Liver (tissue), 7 donors: ENCODE measurements at regions not wholly inside any gene's neighbourhood (a gene's known extent, or its start where the extent isn't known, plus 50 kb on each side); places are given as distances from the start of the nearest gene placed in this dataset.

Source experiments
- DNase-seq: peaks from one replicate; pipeline ENCODE4 v3.0.0-alpha.2; 2017; ENCODE audit warnings: low spot score
- H3K27ac ChIP-seq, 2 donors: one replicate each; pipeline ENCODE4 v1.7.0; 2013; ENCODE audit warnings: inconsistent platforms in 2 of 2, low read length in 2 of 2, control low read depth in 1 of 2, low read depth in 1 of 2, mild to moderate bottlenecking in 1 of 2
- H3K27me3 ChIP-seq, 4 donors: one replicate each; pipeline versions ENCODE4 v1.6.1 to v1.7.0; 2013; ENCODE audit warnings: low read length in 3 of 4, inconsistent platforms in 1 of 4, mild to moderate bottlenecking in 1 of 4, moderate library complexity in 1 of 4; ENCODE audit not compliant: control insufficient read depth in 4 of 4, insufficient read depth in 4 of 4
- H3K36me3 ChIP-seq, 4 donors: one replicate each; pipeline versions ENCODE4 v1.6.1 to v1.7.0; 2013; ENCODE audit warnings: low read length in 3 of 4, mild to moderate bottlenecking in 3 of 4, low read depth in 1 of 4, moderate library complexity in 1 of 4; ENCODE audit not compliant: control insufficient read depth in 4 of 4, insufficient read depth in 3 of 4
- H3K4me1 ChIP-seq, 4 donors: one replicate each; pipeline versions ENCODE4 v1.6.1 to v1.7.0; 2013; ENCODE audit warnings: low read length in 3 of 4, mild to moderate bottlenecking in 3 of 4, moderate library complexity in 1 of 4; ENCODE audit not compliant: control insufficient read depth in 4 of 4, insufficient read depth in 4 of 4
- H3K4me3 ChIP-seq, 3 donors: one replicate each; pipeline versions ENCODE4 v1.6.1 to v1.7.0; 2013; ENCODE audit warnings: low read length in 3 of 3, control low read depth in 1 of 3, low read depth in 1 of 3, mild to moderate bottlenecking in 1 of 3
- H3K9ac ChIP-seq, 2 donors: one replicate each; pipeline ENCODE4 v1.7.0; 2013; ENCODE audit warnings: low read length in 2 of 2, mild to moderate bottlenecking in 2 of 2, moderate library complexity in 2 of 2, control low read depth in 1 of 2, low read depth in 1 of 2
- H3K9me3 ChIP-seq, 4 donors: one replicate each; pipeline versions ENCODE4 v1.6.1 to v1.7.0; 2013; ENCODE audit warnings: low read length in 3 of 4; ENCODE audit not compliant: control insufficient read depth in 4 of 4
- CTCF ChIP-seq: fragments of 150-350 bp; IDR thresholded peaks from 2 replicates; pipeline ENCODE4 v1.5.1; 2017; ENCODE audit warnings: improper control_type of control experiment, low read depth, low read length; ENCODE audit not compliant: missing input control
- EGR1 ChIP-seq, 2 donors: IDR thresholded peaks; 2 replicates each; pipeline ENCODE4 v1.6.1; 2016 to 2018; ENCODE audit warnings: antibody characterized with exemption in 2 of 2, low read depth in 2 of 2
- FOXA1 ChIP-seq: IDR thresholded peaks from 2 replicates; pipeline ENCODE4 v1.6.1; 2016; ENCODE audit warnings: antibody characterized with exemption
- FOXA2 ChIP-seq: IDR thresholded peaks from 2 replicates; pipeline ENCODE4 v1.6.1; 2016; ENCODE audit warnings: antibody characterized with exemption
- GABPA ChIP-seq, 2 donors: IDR thresholded peaks in 1 of 2; conservative IDR thresholded peaks in 1 of 2; 2 replicates each; pipeline ENCODE4 v1.6.1; 2016; ENCODE audit warnings: antibody characterized with exemption in 2 of 2, mild to moderate bottlenecking in 1 of 2, moderate library complexity in 1 of 2
- HNF4A ChIP-seq, 2 donors: conservative IDR thresholded peaks; 2 replicates each; pipeline ENCODE4 v1.6.1; 2016; ENCODE audit warnings: antibody characterized with exemption in 2 of 2, mild to moderate bottlenecking in 2 of 2
- HNF4G ChIP-seq: IDR thresholded peaks from 2 replicates; pipeline ENCODE4 v1.6.1; 2016; ENCODE audit warnings: antibody characterized with exemption
- JUND ChIP-seq, 2 donors: IDR thresholded peaks; 2 replicates each; pipeline ENCODE4 v1.6.1; 2016; ENCODE audit warnings: antibody characterized with exemption in 2 of 2
- NR2F2 ChIP-seq: IDR thresholded peaks from 2 replicates; pipeline ENCODE4 v1.6.1; 2016; ENCODE audit warnings: antibody characterized with exemption
- RAD21 ChIP-seq, 2 donors: IDR thresholded peaks; 2 replicates each; pipeline ENCODE4 v1.6.1; 2016; ENCODE audit warnings: antibody characterized with exemption in 2 of 2, mild to moderate bottlenecking in 2 of 2
- REST ChIP-seq: IDR thresholded peaks from 2 replicates; pipeline ENCODE4 v1.6.1; 2016; ENCODE audit warnings: antibody characterized with exemption, mild to moderate bottlenecking
- SP1 ChIP-seq: IDR thresholded peaks from 2 replicates; pipeline ENCODE4 v1.6.1; 2018; ENCODE audit warnings: antibody characterized with exemption, mild to moderate bottlenecking
- YY1 ChIP-seq: IDR thresholded peaks from 2 replicates; pipeline ENCODE4 v1.6.1; 2016; ENCODE audit warnings: antibody characterized with exemption, mild to moderate bottlenecking
- ZBTB33 ChIP-seq: IDR thresholded peaks from 2 replicates; pipeline ENCODE4 v1.6.1; 2016; ENCODE audit warnings: antibody characterized with exemption
- TF ChIP-seq, protein P1 (sequence below): IDR thresholded peaks from 2 replicates; pipeline ENCODE4 v1.6.1; 2016; ENCODE audit warnings: antibody characterized with exemption
- donor health status: healthy.
- donor health status: healthy.
- donor health status: healthy.
- donor health status: healthy.

- no peak for DNase-seq
Measured at GRCh38 chr2:191581003-191581402, 96.9 kb upstream of the NABP1 start.

More at GRCh38 chr2:191581003-191581402, 96.9 kb upstream of the NABP1 start:
- Histone ChIP-seq H3K4me3 (no peak overlapping the region), H3K36me3 (no peaks in the 10 kb centered on the region), H3K4me1 (no peaks in the 10 kb centered on the region), H3K27me3 (peaks cover 0 to 2% (median 0%) of the 10 kb centered on the region in 4 donors), H3K27ac (no peak overlapping the region), H3K9ac (no peak overlapping the region), H3K9me3 (no peaks in the 10 kb centered on the region)
- no peak for TF ChIP-seq FOXA2
- no peak for TF ChIP-seq REST
- TF ChIP-seq RAD21 (IDR thresholded peaks at IDR 0.05) = no peak
- TF ChIP-seq, protein P1, sequence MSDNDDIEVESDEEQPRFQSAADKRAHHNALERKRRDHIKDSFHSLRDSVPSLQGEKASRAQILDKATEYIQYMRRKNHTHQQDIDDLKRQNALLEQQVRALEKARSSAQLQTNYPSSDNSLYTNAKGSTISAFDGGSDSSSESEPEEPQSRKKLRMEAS = no peak
- TF ChIP-seq ZBTB33 = no peak
- no peak for TF ChIP-seq CTCF
- no peak for TF ChIP-seq EGR1 (IDR thresholded peaks at IDR 0.05; ENCODE audit: low read depth in 2 of 2)
- no peak for TF ChIP-seq HNF4A (conservative IDR thresholded peaks at IDR 0.05)
- TF ChIP-seq SP1 = no peak
- no peak for TF ChIP-seq FOXA1
- TF ChIP-seq GABPA (IDR thresholded peaks at IDR 0.05 in 1 of 2, conservative IDR thresholded peaks at IDR 0.05 in 1 of 2) = no peak
- no peak for TF ChIP-seq HNF4G
- no peak for TF ChIP-seq JUND (IDR thresholded peaks at IDR 0.05)
- TF ChIP-seq NR2F2 = no peak
- TF ChIP-seq YY1 = no peak
